ENCODE measurements at regions not wholly inside any gene's neighbourhood (a gene's known extent, or its start where the extent isn't known, plus 50 kb on each side); places are given as distances from the start of the nearest gene placed in this dataset.
"Not testable (repeated sequence)": the region's sequence is repeated elsewhere in the genome, so short reads cannot be mapped to it uniquely, and the experiment has no call there.

DNA sequence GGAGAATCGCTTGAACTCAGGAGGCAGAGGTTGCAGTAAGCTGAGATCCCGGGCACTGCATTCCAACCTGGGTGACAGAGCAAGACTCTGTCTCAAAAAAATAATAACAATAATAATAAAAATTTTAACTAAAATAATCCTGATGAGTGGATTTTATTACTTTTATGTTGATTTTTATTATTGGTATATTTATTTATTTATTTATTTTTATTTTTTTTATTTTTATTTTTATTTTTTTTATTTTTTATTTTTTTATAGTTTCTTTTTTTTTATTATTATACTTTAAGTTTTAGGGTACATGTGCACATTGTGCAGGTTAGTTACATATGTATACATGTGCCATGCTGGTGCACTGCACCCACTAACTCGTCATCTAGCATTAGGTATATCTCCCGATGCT lies 90.6 kb upstream of the CLNK start:
- not testable (repeated sequence) for FAIRE-seq; DNase-seq (ENCODE audit: insufficient read length, low spot score)

DNA sequence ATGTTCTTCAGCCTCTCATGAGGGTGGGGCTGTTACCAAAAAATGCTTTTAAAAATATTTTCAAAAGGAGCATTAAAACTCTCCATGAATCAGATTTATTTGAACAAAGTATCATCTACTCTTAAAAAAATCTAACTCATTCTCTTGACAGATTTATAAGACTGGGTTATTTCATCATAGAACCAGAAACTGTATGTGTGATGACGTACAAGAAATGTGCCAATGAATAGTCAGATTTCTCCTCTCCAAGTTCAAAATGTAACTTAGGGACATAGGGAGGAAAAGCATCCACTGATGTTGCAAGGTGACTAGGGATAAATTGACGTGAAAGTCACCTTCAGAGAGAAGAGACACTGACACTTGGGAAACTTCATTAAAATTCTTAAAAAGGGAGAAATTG lies 89.1 kb upstream of the CLNK start:
- FAIRE-seq (no peak), DNase-seq (ENCODE audit: insufficient read length, low spot score) (no peak)

DNA sequence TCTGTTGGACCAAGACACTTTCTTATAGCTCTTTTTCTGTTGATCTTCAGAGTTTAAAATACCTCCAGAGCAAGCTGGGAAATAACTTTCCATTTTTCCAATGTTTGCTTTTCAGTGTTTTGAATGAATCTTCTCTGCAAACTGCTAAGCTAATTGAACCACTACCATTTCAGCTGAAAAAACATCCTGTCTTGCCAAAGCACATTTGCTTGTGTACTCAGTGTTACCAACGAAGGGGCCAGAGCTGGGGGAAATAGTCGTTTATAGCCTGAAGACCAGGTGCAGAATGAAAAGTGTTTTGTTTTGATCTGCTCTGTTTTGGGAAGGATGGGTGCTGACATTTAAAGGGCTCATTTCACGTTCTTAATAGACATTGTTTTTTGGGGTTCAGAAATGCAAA lies 88.4 kb upstream of the CLNK start:
- DNase-seq (ENCODE audit: insufficient read length, low spot score) (no peak), FAIRE-seq (no peak)

DNA sequence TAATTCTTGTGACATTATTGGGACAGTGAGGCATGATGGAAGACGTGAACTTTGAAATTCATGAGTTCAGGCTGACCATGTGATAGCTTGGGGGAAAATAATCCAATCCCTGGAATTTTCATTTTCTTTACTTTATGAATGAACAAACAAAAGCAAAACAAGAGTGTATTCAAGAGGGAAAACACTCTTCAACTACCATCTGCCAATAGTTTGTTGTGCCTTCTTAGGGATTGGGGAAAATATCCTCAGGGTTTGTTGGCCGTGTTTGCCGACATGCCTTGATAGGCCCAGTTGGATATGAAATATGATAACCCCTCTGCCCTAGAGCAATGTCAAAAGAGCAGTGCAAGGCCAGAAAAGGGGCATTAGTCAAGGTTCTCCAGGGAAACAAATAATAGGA lies 80.8 kb upstream of the CLNK start:
- DNase-seq (ENCODE audit: insufficient read length, low spot score) (no peak), FAIRE-seq (no peak)

DNA sequence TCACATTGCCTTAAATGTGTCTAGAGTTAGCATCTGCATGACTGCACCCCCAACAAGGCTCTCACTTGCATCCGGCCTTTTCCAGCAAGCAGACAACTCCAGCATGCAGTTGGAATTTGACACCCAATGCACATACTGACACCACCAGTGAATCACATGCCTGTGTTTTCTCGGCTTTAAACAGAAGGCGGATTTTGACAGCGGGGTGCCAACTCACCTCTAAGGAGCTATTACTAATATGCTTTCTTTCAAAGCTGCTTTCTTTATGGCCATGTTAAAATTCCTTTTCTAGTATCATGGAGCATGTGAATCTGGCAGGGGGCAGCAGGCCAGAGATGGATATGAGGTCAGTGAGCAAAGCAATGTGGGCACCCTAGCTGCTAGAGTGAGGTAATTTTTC lies 78.0 kb upstream of the CLNK start:
- no peak for FAIRE-seq
- no peak for DNase-seq (ENCODE audit: insufficient read length, low spot score)

DNA sequence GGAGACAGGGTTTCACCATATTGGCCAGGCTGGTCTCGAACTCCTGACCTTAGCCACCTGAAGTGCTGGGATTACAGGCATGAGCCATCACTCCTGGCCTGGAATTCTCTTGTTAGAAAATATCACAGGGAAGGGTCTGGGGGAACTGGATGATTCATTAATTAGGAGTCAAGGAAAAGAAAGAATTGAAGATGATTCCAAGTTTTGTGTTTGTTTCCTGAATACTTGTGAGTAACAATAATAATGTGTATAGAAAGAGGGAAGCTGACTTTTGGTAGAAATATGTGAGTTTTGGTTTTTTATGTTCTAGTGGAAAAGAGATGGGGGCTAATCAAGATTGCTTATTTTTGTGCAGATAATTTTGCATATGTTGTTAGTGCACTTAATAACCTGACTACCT lies 77.3 kb upstream of the CLNK start:
- DNase-seq (ENCODE audit: insufficient read length, low spot score) (no peak), FAIRE-seq (no peak)

DNA sequence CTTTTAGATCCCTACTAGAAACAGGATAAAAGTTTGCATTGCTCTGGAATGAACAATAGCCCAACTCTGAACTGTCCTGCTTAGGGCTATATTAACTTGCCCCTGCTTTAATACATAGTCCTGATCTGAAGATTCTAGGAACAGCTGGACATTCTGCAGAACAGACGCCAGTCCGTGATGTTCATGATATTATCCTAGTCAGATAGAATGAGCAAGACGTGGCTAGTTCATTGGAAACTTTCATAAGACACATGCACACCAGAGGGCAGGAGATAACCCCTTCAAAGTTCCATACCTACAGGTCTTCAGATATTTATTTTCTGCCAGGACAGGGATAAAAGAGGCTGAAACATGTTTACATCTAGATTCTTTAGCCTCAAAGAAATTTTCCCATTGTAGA lies 75.5 kb upstream of the CLNK start:
- no peak for FAIRE-seq
- DNase-seq (ENCODE audit: insufficient read length, low spot score): no peak

DNA sequence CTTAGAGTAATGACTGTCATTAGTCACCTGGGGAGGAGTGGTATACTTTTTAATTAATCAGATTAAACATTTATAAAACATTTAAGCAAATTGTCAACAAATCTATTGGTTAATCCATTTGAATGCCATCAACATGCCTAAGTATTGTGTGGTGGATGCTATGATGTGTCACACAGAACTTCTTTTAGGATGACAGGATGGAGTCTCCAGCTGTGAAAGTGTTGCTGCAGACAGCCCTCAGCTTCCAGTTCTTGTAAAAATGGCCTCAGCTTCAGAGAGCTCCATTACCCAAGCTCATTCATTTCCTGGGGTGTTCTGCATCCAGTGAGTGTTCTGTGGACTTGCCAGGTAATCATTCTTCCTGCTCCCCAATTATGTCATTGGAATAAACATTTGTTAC lies 74.3 kb upstream of the CLNK start:
- FAIRE-seq: no peak

DNA sequence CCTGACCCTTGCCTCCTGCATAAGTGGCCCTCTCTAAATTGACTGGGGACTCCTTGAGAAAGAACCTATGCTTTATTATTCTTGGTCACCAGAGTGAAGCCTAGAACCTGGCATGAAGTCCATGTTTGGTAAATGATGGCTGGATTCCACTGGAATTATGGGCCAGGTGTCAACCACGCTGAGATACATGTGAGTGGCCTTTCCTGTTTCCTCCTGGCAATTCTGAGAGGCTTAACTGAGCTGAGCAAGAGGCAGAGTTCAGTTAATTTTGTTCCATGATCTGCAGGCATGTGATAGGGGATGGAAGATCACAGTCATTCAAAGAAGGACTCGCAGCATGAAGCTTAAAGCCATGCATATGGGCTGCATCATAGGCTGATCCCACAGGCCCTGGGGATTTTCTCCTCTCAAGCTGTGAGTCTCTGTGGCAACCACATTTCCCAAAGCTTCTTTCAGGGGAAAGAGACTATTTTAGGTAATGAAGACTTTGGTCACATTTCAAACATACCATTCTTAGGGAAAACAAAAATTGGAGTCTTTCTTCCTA lies 69.4 kb upstream of the CLNK start:
- DNase-seq (ENCODE audit: insufficient read length, low spot score) (no peak), FAIRE-seq (no peak)

More for the DNA sequence above, 74.3 kb upstream of the CLNK start:
- no peak for DNase-seq (ENCODE audit: insufficient read length, low spot score)

DNA sequence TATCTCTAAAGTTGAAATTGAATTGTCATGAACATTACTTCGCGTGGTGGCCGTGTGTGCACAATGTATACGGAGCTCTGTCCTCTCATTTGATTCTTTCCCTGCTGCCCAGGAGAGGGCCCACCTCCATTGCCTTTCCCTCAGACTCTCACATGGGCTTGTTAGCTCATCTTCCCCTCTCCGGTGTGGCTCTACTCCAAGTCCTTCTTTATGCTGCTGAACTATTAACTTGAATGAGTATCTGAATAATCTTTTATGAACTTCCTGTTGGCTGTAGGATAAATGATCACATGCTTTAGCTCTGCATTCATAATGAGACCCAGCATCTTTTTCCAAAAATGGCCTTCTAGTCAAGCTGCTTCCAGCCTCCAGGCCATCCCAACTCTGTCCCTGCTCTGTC lies 68.8 kb upstream of the CLNK start:
- FAIRE-seq (peak; percentile 8), DNase-seq (ENCODE audit: insufficient read length, low spot score) (no peak)

DNA sequence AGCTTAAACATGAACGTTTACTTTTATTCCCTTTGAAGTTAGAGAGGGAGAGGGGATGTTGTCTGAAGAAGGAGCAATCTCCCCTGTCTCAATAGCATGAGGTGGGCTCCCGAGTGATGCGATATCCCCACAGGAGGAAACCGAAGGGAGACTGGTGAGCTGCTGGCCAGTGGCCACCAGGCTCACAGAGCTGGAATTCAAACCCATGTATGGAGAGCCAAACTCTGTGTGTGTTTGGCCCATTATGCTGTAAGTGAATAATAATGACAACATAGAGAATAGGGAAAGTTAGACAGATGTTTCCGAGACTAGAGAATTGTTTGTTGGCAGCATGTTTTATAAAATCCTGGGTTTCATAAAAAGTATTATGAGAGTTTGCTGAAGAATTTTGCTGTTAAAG lies 66.1 kb upstream of the CLNK start:
- DNase-seq (ENCODE audit: insufficient read length, low spot score) (no peak), FAIRE-seq (no peak)

DNA sequence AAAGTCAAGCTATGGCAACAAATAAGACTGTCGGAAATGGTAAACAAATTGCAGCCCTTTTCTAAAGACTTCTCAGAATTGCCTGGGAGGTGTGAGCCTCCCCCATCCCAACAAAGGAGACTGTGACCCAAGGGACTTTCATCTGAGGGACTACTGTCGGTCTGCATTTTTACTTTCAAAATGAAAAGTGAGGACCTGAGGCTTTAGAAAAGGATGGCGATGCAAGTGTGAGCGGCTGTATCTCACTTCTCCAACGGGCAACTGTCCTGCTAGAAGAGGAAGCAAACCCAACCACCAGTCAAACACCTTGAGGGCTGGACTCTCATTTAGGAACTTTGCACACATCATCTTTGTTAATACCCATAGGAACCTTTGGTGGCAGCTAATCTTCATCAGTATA lies 62.6 kb upstream of the CLNK start:
- FAIRE-seq (peak; percentile 94), DNase-seq (ENCODE audit: insufficient read length, low spot score) (no peak)

DNA sequence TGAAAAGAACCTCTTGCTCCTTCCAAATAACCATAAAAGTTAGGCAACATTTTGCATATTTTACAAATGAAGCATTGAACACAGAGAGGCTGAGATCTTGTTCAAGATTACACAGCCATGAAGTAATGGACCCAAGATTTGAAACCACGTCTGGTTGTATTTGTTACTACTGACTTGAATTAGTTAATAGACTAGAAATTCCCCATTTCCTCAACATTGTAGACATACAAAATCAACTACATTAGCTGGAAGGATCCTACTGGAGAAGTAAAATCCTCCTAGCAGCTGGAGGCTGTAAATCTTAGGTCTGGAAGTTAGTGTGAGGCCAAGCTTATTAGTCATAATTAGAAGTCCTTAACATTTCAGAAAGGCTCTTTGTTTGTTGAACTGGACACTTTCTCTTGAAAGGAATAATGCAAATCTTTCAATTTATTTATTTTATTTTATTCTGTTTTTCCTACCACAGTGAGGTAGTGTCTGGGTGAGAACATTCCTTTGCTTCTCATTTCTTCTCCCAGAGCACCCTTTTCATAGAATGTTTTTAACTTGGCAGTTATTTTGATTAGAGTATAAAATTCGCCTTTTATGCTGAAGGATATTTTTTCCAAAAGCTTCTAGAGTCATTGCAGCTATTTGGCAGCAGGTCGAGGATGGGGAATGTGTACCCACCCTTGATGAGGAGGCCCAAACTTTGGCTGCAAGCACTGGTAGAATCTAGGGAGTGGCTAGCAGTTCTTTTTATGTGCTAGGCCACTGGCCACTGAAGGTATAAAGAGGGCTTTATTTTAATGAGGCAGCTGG lies 62.0 kb upstream of the CLNK start:
- DNase-seq (ENCODE audit: insufficient read length, low spot score): no peak
- FAIRE-seq: peak; percentile 76

DNA sequence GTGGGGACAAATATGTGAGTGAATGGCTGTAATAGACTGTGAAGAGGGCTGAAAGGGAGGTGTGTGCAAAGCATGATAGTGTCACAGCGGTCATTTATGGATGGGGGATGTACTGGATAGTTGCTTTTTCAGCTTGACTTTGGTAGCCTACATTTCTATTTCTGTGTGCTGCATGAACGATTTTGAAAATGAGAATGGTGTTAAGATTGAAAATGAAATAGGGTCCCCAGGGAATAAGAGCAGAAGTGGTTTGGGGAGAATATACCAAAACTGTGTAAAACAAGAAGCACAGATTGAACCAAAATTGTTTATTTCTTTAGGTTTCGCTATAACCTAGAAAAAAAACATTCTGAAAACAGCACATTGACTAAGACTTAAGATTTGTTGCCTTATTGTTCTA lies 58.8 kb upstream of the CLNK start:
- no peak for DNase-seq (ENCODE audit: insufficient read length, low spot score)
- peak; percentile 95 for FAIRE-seq

DNA sequence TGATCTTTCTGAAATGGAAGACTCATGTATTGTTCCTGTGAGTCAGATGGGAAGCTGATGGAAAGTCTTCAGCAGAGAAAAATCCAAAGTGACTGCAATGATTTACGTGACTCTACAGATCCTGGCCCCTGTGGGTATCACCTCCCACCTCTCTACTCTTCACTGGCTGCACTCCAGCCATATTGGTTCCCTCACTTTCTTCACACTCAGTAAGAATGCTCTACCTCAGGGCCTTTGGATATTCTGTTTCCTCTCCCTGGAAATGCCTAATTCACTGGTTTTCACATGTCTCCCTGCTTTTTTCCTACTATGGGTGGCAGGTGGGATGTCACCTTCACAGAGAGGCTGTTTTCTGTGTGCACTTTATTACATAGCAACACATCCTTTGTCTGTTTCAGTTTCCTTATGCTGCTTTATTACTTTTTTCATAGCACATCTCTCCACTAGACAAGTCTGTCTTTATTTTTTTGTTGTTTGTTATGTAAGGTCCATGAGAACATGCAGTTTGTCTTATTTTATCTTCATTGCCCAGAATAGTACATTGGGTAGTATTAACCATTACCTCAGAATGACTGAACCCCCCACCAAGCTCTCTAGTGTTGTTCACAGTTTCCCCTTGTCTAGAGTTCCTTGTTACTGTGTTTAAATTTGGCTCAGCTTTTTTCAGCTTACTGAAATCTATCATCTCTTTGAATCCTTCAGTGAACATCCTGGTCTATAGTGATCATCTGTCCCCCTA lies 57.6 kb upstream of the CLNK start:
- DNase-seq (ENCODE audit: insufficient read length, low spot score) (no peak), FAIRE-seq (no peak)

DNA sequence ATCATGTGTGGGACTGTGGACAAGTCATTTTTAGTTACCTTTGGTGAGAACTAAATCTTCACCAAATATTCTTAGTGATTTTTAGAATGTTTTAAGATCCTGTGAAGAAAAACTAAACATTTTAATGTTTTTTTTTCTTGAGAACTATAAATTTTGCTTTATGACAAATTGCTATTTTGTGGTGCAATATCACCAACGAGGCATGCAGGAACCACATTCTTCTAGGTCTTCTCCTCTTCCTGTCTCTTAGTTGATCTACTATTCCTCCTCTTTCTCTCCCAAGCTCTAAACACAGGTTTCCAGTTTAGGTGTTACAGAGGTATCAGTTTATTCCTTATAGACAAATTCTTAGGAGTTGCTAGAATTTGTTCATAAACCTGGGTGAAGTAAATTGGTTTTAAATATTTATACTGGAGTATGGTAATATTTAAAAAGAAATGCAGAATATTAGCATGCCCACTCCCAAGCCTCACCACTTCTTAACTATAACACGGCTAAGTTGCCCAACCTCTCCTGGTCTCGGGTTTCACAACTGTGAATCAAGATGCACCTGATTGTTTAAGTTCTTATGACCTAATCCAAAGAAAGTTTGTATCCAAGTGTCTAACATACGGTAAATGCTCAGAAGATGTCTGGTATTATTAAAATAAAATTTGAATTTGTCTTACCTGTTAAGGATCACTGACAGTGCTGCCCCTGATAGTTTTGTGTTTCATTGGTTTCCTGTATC lies 56.5 kb upstream of the CLNK start:
- FAIRE-seq: no peak

DNA sequence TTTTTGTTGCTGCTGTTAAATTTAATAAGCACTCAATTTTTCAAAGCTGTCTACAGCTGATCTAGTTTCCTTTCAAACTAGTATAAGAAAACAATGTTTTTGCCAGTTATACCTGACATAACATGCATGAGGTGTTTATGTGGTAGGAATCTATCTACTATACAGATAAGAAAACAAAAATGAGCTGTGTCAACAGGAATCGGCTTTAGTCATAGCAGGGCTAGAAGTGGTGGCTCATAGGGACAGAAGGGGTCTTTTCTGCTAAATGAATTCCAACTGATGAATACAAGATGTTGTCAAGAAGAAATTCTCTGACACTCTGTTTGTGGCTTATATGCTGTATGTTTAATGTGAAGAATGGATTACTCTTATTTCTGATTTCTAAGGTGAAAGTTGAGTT lies 55.7 kb upstream of the CLNK start:
- FAIRE-seq: no peak
- DNase-seq (ENCODE audit: insufficient read length, low spot score): no peak

More for the DNA sequence above, 56.5 kb upstream of the CLNK start:
- DNase-seq (ENCODE audit: insufficient read length, low spot score): no peak

DNA sequence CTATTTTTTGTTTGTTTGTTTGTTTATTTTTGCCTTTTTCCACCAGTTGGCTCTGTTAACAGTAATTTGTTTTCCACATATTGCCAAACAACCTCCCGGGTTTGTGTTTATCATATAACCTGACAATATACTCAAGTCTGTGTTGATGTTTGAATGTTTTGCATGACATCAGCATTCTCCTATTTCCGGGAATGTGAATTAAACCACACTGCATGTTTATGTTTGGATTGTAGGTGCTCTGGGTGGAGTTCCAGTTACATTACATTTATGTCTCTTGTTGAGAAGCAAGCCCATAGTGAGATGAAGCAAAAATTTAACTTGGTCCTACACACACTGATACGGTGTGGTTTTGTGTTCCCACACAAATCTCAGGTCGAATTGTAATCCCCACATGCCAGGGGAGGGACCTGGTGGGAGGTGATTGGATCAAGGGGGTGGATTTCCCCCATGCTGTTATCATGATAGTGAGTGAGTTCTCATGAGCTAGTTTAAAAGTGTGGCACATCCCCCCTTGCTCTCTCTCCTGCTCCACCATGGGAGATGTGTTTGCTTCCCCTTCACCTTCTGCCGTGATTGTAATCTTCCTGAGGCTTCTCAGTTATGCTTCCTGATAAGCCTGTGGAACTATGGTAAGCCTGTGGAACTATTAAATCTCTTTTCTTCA lies 54.4 kb upstream of the CLNK start:
- FAIRE-seq (no peak), DNase-seq (ENCODE audit: insufficient read length, low spot score) (no peak)

DNA sequence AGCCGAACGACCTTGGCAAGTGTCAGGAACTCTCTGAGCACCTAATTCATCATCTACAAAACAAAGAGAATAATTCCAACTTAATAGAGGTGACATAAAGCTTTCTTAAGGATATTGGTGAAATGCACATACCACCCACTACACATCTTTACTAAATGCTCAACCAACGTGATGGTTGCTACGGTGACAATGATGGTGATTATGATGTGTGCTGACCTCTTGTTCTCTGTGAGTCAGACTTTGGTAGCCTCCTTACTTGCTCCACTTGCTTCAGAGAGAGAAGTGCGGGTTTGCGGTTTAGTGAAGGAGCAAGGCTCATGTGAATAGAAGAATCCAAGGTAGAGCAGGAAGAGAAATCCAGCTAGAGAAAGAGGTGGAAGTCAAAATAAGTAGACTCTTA lies 52.8 kb upstream of the CLNK start:
- DNase-seq (ENCODE audit: insufficient read length, low spot score) (no peak), FAIRE-seq (peak; percentile 49)

DNA sequence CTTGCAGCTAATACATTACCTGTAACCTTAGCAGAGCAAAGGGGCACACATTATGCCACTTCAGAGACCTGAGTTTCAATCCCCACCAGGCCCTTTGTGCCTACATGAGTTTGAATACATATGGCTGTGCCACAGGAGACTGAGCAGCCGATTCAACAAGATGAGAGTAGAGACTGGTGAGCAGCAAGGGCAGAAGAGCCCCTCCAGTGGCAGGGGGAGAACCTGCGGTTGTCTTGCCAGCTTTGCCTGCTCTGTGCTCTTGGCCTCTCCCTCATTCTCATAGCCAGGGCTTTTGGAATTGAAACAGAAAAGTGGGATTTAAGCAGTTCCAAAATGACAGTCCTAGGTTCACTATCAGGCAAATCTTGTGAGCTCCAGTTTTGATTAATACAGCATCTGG lies 52.3 kb upstream of the CLNK start:
- FAIRE-seq (peak; percentile 4), DNase-seq (ENCODE audit: insufficient read length, low spot score) (no peak)

DNA sequence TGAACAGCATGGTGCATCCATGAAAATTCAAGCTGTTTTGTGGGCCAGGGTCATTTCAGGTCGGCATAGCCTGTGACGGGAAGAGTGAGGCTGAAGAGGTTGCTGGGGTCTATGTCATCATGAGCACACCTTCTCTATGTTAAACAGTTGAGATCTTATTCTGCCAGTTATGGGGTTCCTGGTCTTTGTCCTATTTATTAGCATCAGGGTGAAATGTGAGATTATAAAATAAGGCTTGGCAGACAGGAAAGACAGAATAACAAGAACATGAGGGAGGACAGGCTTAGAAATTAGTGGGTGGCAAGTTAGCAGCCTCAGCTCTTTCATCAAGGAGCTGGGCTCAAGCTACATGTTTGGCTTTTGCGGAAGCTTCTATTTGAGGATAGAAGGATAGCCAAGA lies 51.7 kb upstream of the CLNK start:
- FAIRE-seq: no peak
- DNase-seq (ENCODE audit: insufficient read length, low spot score): no peak

All from GM19239 (cell line).